Glomerular endothelial cell (primary cell): ENCODE measurements at regions not wholly inside any gene's neighbourhood (a gene's known extent, or its start where the extent isn't known, plus 50 kb on each side); places are given as distances from the start of the nearest gene placed in this dataset.

Experiments
- DNase-seq: peaks from one replicate; pipeline ENCODE4 v3.0.0-alpha.2; 2011; ENCODE audit warnings: low read depth, low spot score; ENCODE audit errors: extremely low read depth

DNA sequence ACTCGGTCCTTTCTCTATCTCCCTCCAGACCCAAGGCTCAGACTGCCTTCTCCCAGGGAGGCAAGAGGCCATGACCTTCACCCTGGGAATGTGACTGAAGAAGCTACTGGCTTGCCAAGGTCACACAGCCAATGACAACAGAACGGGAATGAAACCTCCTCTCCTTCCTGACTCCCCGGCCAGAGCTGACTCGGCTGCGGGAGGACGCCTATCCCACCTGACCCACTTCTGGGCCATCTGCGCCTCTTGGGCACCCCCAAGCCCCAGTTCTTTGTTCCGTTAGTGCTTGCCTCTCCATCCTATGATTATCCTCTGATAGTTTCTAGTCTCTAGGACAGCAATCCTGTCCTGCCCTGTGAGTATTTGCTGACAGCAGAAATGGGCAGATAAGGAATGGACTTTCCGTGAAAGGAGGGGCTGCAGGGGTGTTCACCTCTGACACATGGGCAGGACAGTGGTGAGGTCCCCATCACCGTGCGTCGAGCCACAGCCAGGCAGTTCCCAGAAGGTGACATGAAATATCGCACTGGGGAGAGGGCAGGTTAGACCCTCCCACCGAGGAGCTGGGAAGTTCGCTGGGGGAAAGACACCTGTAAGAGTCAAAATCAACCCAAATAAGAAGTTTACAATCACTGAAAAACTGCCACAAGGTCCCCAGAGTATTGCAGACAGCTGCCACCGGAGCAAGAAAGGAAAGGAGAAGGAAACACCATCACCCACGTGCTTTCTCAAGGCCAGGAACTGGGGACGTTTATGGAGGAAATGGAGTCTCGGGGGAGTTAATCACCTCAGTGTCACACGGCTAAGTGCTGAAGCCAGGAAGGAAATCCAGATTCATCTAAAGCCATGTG, 63.0 kb downstream of the INSIG1 start:
- no peak for DNase-seq

DNA sequence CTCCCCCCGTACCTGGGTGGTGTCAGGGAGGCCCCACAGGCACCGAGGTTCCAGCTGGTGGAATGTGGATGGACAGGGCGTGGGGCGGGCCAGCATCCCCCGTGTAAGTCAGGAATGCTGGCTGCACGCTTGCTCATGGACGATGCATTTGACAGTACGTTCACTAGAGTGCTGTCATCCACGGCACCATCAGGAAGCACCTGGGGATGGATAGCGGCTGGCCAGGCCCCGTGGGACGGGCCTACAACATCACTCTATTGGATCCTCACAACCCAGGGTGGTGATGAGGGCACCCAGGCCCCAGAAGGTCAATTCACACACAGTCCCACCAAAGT, 63.6 kb downstream of the INSIG1 start:
- DNase-seq: no peak

GRCh38 chr7:155361947-155362346, 64.3 kb downstream of the INSIG1 start:
- DNase-seq: no peak

- no peak for DNase-seq
Measured at GRCh38 chr7:155362380-155363145, 64.9 kb downstream of the INSIG1 start.

DNA sequence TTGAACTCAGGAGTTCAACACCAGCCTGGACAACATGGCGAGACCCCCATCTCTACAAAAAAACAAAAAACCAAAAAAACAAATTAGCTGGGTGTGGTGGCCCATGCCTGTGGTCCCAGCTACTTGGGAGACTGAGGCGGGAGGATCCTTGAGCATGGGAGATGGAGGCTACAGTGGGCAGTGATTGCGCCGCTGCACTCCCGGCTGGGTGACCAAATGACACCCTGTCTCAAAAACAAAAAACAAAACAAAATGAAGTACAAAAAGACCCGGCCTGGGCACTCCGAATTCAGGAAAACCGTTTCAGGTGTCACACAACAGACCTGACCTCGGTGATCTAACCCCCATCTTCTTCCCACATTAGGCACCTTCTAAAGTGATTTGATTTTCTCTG, 65.5 kb downstream of the INSIG1 start:
- no peak for DNase-seq

- DNase-seq: no peak
Measured at GRCh38 chr7:155363852-155364600, 66.3 kb downstream of the INSIG1 start.

DNA sequence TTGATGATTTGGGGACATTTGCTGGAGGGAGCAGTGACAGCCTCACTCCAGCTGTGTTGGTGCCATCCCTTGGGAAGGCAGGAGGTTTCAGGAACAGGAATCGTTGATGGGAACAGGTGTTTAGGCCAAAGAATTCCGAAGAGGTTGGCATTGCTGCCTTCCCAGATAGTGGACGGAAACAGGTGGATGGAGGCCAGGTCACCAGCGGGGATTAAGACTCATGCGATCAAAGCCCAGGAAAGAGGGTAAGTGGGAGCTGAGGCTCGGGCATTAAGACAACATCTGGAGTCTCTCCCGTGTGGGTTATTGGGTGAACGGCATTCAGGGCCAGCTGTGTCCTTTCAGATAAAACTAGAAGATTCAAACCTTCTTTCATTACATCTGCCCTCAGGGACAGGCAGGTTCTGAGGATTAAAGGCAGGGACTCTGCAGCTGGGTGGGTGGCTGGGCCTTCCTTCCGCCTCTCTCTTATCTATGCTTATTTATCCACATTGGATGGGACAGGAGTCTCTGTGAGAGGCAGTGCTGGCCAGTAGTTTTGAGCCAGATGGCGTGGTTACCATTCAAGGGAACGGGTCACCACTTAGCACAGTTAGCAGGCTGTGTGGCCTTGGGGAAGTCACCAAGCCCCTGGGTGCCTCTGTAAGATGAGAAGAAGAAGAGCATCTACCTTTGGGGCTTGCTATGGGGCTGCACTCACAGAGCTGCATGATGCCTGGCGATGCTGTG, 67.6 kb downstream of the INSIG1 start:
- no peak for DNase-seq

DNA sequence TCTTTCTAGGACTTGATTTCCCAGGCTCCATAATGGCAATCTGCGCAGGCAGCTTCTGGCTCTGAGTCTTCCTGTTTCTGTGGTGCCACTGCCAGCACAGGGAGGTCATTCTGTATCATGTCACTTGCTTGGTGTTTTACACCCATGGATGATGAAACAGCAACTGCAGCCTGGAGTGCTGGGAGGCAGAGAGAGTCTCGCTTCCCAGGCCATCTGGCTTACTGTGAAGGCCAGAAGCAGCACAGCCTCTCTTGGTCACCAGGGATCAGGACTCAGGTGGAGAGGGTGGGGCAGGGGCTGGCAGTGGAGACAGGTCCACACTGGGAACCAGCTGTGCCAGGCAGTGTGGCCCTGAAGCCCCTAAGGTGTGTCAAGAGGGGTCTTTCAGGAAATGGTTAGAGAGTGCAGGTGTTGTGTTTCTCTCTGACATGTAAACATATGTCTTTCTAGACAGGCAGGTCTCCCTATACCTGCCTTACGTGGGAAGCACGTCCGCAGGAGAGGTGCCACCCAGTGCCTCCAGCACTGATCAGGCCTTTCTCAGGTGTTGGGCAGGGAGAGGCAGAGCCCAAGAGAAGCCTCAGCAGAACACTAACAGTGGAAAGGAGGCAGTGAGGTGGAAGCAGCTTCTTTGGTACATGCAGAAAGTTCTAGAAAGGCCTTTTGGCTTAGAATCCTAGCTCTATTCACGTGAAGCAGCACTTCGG, 71.4 kb downstream of the INSIG1 start:
- DNase-seq: no peak

DNA sequence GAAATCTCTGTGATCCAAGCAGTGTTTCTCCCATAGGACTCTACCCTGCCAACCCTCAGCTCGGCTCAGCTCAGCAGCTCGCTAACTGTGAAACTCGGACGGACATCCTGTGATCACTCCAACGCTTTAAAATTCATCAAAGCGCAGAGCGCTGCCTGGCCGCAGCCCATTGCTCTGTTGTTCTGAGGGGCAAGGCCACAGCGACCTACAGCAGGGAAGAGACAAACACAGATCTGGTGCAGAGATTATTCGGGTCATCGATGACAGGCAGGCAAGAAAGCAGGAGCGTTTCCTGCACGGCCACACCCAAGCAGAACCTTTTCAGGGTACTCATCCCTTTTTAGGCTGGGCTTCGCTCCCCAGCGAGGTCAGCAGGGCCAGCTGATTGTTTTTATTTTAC, 72.1 kb downstream of the INSIG1 start:
- no peak for DNase-seq

- DNase-seq: no peak
Measured at GRCh38 chr7:155371331-155371883, 73.7 kb downstream of the INSIG1 start.

DNA sequence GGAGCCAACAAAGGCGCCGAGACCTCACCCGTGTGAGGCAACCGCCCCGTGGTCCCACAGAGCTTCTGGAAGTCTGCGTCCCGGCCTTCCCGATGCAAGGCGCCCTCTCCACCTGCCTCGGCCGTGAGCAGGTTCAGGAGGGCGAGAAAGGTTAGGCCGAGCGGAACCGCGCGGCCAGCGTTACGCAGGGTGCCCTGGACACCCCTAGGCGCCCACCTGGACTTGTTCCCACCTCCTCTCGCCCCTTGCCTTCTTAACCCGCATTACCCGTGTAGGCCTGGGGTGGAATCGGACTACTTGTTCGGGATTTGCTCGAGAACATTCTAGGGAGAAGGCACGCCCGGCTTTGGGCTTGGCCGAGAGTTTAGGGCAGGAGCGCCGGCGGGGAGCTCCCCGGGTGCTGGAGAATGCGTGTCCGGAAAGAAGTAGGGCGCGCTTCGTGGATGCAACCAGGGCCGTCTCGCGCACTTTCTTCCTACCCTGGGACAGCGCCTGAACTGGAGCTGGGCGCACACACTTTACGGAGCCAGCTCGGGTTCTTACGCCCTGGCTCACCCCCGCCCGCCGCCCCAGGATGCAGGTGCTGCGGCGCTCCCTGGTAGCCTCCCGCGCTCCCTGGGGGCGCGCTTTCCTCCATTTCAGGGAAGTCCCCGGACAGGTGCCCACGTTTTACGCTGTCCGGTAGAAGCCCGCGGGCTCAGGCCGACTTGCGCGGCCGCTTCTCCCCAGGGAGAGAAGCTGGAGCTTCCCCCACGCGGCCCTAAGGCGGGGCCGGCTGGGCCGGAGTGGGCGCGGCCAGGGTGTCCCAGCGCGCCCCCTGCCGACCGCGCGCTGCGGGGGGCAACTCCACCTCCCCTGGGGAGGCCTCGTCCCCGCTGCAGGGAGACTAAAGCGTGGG, 74.5 kb downstream of the INSIG1 start:
- DNase-seq: no peak

DNA sequence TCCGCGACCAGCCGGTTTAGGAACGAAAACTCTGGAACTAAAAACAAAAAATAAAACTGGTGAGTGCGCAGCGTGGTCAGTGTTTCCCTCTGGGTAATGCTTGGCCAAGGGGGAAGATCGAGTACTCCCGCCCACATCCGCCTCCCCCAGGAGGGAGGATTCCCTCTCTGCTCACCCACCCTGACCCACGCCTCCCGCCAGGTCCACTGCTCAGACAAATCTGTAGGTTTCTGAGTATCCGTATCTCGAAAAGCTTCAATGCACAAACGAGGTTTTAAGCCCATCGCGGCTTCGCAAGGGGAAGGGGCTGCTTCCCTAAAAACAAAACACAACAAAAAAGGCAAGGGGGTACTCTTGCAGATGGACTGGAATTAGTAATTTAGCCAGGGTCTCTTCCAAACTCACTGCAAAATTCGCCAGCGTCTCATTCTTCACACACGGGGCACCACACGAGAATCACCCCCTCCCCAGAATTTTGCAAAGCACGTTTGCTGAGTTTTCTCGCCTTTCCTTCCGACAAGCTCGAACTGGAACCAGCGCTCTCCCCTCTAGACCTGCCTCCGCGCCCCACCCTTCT, 75.2 kb downstream of the INSIG1 start:
- DNase-seq: no peak

DNA sequence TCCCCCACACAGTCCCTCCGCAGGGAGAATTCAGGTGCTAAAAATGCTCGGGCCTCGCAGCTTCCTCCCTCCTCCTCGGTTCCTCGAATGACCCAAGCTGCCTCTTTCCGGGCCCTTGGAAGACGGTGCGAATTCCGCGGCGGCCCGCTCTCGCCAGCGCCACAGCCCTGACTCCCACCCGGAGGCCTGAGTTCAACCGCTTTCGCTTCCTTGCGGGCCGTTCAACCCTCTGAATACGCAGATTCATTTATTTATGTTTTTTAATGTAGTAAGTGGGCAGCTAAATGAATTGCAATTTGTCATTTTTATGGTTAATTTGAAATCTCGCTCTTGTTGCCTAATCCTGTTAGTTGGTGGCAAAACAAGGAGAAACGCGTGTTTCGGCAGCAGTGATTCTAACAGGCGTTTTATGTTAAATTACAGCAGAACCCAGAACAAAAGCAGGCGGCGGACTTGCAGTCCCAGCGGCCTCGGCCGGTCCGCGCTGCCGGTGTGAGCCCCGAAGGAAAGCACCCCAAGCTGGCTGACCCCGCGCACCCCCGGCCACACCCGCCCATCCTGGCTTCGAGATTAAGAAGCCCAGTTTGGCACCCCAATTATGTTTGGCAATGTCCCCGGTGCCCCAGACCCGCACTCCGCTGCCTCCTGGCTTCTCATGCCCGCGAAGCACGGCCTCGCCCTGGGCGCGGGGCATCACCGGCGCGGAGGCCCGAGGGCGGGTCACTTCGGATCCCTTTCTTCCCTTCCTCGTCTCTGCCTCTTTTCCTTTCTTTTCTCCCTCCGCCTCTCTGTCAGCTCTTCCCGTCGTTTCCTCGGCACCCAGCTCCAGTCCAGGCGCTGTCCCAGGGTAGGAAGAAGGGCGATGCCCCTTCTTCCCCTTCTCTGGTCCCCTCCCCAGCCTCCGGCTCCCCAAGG, 75.9 kb downstream of the INSIG1 start:
- DNase-seq: no peak

GRCh38 chr7:155374276-155375252, 76.9 kb downstream of the INSIG1 start:
- no peak for DNase-seq

DNA sequence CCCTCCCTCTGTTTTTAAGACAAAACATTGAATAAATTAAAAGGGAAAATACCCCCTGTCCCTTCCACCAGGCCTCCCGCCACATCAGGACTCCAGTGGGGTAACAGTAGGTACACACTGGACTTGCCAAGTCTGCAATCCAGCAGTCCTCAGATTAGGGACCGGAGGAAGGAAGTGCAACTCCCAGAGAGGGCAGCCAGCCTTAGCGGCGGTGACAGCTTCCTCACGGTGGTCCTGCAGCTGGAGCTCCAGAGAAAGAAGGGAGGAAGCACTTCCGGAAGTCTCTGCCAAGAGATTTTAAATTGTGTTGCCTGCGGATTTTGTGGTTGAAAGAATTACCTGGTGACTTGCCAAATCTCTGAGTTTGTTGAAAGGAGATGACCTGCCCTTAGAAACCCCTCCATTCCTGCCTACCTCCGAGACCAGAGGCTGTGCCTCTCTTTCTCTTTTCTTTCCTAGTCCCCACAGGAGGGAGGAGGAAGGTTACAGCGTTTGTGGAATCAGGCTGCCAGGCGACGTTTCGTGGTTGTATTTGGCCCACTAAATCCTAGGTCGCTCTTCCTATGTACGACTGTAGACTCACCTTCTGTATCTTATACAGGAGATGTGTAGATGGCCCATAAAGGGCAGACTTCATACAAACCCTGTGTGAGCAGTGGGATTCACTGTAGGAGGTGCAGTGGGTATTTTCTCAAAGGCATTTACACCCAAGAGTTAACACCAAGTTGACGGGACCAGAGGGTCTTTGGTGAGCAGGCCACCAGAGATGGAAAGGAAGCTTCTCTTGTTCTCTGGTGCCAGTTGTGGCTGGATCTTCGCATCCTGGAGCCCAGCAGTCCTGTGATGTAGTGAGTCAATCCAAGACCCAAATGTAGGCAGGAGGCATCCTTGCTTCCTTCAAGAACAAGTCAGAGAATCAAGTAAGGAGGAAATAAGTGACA, 77.9 kb downstream of the INSIG1 start:
- no peak for DNase-seq
